RWPE1 (cell line): ENCODE measurements at regions not wholly inside any gene's neighbourhood (a gene's known extent, or its start where the extent isn't known, plus 50 kb on each side); places are given as distances from the start of the nearest gene placed in this dataset.

Experiments used
- CTCF ChIA-PET: fragments of 350-600 bp; sonication (Branson Sonifier 250); formaldehyde crosslinking; extraction: SDS; loops from one replicate; lab custom pipeline; 2021; lab: Yijun Ruan, JAX
- POLR2A ChIA-PET: fragments of 400-600 bp; formaldehyde crosslinking; extraction: SDS; loops from one replicate; lab custom pipeline; 2020; ENCODE audit warnings: antibody characterized with exemption; ENCODE audit not compliant: low non-redundant PET; lab: Yijun Ruan, JAX
- DNase-seq: peaks from one replicate; pipeline ENCODE4 v3.0.0; 2012; ENCODE audit warnings: low spot score
- H3K27ac ChIP-seq: fragments of 450-650 bp; 2 replicates; pipeline ENCODE4 v1.5.1; 2017
- CTCF ChIP-seq: fragments of 450-650 bp; conservative IDR thresholded peaks from 2 replicates; pipeline ENCODE4 v1.5.1; 2017; ENCODE audit warnings: low read depth, mild to moderate bottlenecking

GRCh38 chr6:140091895-140092294 is 717.4 kb upstream of the CITED2 start:
- no peak overlapping the region for H3K27ac ChIP-seq
- ChIA-PET CTCF (interaction anchor here (0.7 kb wide), 1 partner anchor 9 kb away, joined by 3 read pairs; no protein-coding TSS in a partner anchor), POLR2A (no interaction called here)
- no peak for DNase-seq
- TF ChIP-seq CTCF, result no peak

GRCh38 chr6:140090871-140091270 is 716.4 kb upstream of the CITED2 start:
- ChIA-PET POLR2A (no interaction called here), CTCF (no interaction called here)
- no peak for DNase-seq
- H3K27ac ChIP-seq, result no peak overlapping the region
- no peak for TF ChIP-seq CTCF

GRCh38 chr6:140083375-140083774 is 708.9 kb upstream of the CITED2 start:
- DNase-seq, result no peak
- TF ChIP-seq CTCF, result no peak
- H3K27ac ChIP-seq, result no peak overlapping the region
- ChIA-PET POLR2A (no interaction called here), CTCF (no interaction called here)

GRCh38 chr6:140082867-140083297 is 708.4 kb upstream of the CITED2 start:
- no peak for TF ChIP-seq CTCF
- DNase-seq, result peak; percentile 10
- ChIA-PET CTCF (interaction anchor here (0.6 kb wide), 1 partner anchor 9 kb away, joined by 3 read pairs; no protein-coding TSS in a partner anchor), POLR2A (no interaction called here)
- H3K27ac ChIP-seq, result no peak overlapping the region

GRCh38 chr6:140079328-140079727 is 704.9 kb upstream of the CITED2 start:
- ChIA-PET POLR2A (no interaction called here), CTCF (no interaction called here)
- H3K27ac ChIP-seq, result no peak overlapping the region
- TF ChIP-seq CTCF, result no peak
- no peak for DNase-seq

GRCh38 chr6:140078561-140079125 is 704.2 kb upstream of the CITED2 start:
- POLR2A ChIA-PET, result no interaction called here
- CTCF ChIA-PET, result no interaction called here
- no peak for DNase-seq

More at GRCh38 chr6:140078561-140079125, 704.2 kb upstream of the CITED2 start:
- TF ChIP-seq CTCF, result no peak
- H3K27ac ChIP-seq, result no peak overlapping the region
